ENCODE measurements at regions not wholly inside any gene's neighbourhood (a gene's known extent, or its start where the extent isn't known, plus 50 kb on each side); places are given as distances from the start of the nearest gene placed in this dataset.

- no peaks in the 10 kb centered on the region for H3K36me3 Mint-ChIP-seq (ENCODE audit: unreplicated experiment)
- no peak for TF ChIP-seq CTCF (IDR thresholded peaks at IDR 0.05)
- no peak for DNase-seq (ENCODE audit: extremely low spot score, unreplicated experiment)
- no peaks in the 10 kb centered on the region for H3K27me3 Mint-ChIP-seq (ENCODE audit: unreplicated experiment)
- no peak overlapping the region for H3K27ac Mint-ChIP-seq (ENCODE audit: unreplicated experiment)
- no peaks in the 10 kb centered on the region for H3K9me3 Mint-ChIP-seq (ENCODE audit: unreplicated experiment)
- H3K4me3 Mint-ChIP-seq (ENCODE audit: unreplicated experiment) = no peak overlapping the region
- no peaks in the 10 kb centered on the region for H3K4me1 Mint-ChIP-seq (ENCODE audit: unreplicated experiment)
Observed at GRCh38 chr2:147772781-147773180, 72.0 kb upstream of the ACVR2A start.

GRCh38 chr2:147763861-147764260 is 81.0 kb upstream of the ACVR2A start:
- TF ChIP-seq CTCF (IDR thresholded peaks at IDR 0.05) = no peak
- Mint-ChIP-seq H3K27me3 (ENCODE audit: unreplicated experiment) (no peaks in the 10 kb centered on the region), H3K27ac (ENCODE audit: unreplicated experiment) (no peak overlapping the region), H3K36me3 (ENCODE audit: unreplicated experiment) (no peaks in the 10 kb centered on the region), H3K4me3 (ENCODE audit: unreplicated experiment) (no peak overlapping the region), H3K4me1 (ENCODE audit: unreplicated experiment) (no peaks in the 10 kb centered on the region), H3K9me3 (ENCODE audit: unreplicated experiment) (peaks cover 5% of the 10 kb centered on the region)
- no peak for DNase-seq (ENCODE audit: extremely low spot score, unreplicated experiment)

- DNase-seq (ENCODE audit: extremely low spot score, unreplicated experiment) = no peak
Observed at GRCh38 chr2:147760984-147761383, 83.8 kb upstream of the ACVR2A start.

GRCh38 chr2:147759536-147759935 is 85.3 kb upstream of the ACVR2A start:
- Mint-ChIP-seq H3K4me1 (ENCODE audit: unreplicated experiment) (no peaks in the 10 kb centered on the region), H3K36me3 (ENCODE audit: unreplicated experiment) (no peaks in the 10 kb centered on the region), H3K27me3 (ENCODE audit: unreplicated experiment) (peaks cover 4% of the 10 kb centered on the region), H3K4me3 (ENCODE audit: unreplicated experiment) (no peak overlapping the region), H3K9me3 (ENCODE audit: unreplicated experiment) (no peaks in the 10 kb centered on the region), H3K27ac (ENCODE audit: unreplicated experiment) (no peak overlapping the region)
- no peak for DNase-seq (ENCODE audit: extremely low spot score, unreplicated experiment)
- no peak for TF ChIP-seq CTCF (IDR thresholded peaks at IDR 0.05)

More at GRCh38 chr2:147760984-147761383, 83.8 kb upstream of the ACVR2A start:
- H3K9me3 Mint-ChIP-seq (ENCODE audit: unreplicated experiment) = no peaks in the 10 kb centered on the region
- no peak overlapping the region for H3K4me3 Mint-ChIP-seq (ENCODE audit: unreplicated experiment)
- H3K36me3 Mint-ChIP-seq (ENCODE audit: unreplicated experiment) = no peaks in the 10 kb centered on the region
- H3K4me1 Mint-ChIP-seq (ENCODE audit: unreplicated experiment) = no peaks in the 10 kb centered on the region
- H3K27me3 Mint-ChIP-seq (ENCODE audit: unreplicated experiment) = peaks cover 2% of the 10 kb centered on the region
- no peak overlapping the region for H3K27ac Mint-ChIP-seq (ENCODE audit: unreplicated experiment)
- TF ChIP-seq CTCF (IDR thresholded peaks at IDR 0.05) = no peak

GRCh38 chr2:147758821-147759220 is 86.0 kb upstream of the ACVR2A start:
- H3K9me3 Mint-ChIP-seq (ENCODE audit: unreplicated experiment) = no peaks in the 10 kb centered on the region
- no peaks in the 10 kb centered on the region for H3K4me1 Mint-ChIP-seq (ENCODE audit: unreplicated experiment)
- H3K36me3 Mint-ChIP-seq (ENCODE audit: unreplicated experiment) = no peaks in the 10 kb centered on the region
- DNase-seq (ENCODE audit: extremely low spot score, unreplicated experiment) = no peak
- H3K27me3 Mint-ChIP-seq (ENCODE audit: unreplicated experiment) = peaks cover 4% of the 10 kb centered on the region
- no peak overlapping the region for H3K4me3 Mint-ChIP-seq (ENCODE audit: unreplicated experiment)
- no peak for TF ChIP-seq CTCF (IDR thresholded peaks at IDR 0.05)
- no peak overlapping the region for H3K27ac Mint-ChIP-seq (ENCODE audit: unreplicated experiment)

Data from osteocyte (in vitro differentiated cells).